ENCODE measurements at regions not wholly inside any gene's neighbourhood (a gene's known extent, or its start where the extent isn't known, plus 50 kb on each side); places are given as distances from the start of the nearest gene placed in this dataset.
A peak's percentile ranks its signal among the peaks of the same experiment; 100 is the strongest.
"Not testable (repeated sequence)": the region's sequence is repeated elsewhere in the genome, so short reads cannot be mapped to it uniquely, and the experiment has no call there.

GRCh38 chr2:66186537-66186936 lies 248.4 kb upstream of the MEIS1 start (continued):
- TF ChIP-seq SP1 (CRISPR knock-in tag; conservative IDR thresholded peaks at IDR 0.05): no peak
- TF ChIP-seq CBFB (CRISPR knock-in tag; IDR thresholded peaks at IDR 0.05; ENCODE audit: low read depth): no peak
- no peak for TF ChIP-seq PRRX2 (CRISPR knock-in tag; IDR thresholded peaks at IDR 0.05)

- no peak for DNase-seq (ENCODE audit: low spot score)
- Mint-ChIP-seq H3K9me3 (peaks cover 10% of the 10 kb centered on the region), H3K4me3 (no peak overlapping the region), H3K36me3 (peaks cover 6% of the 10 kb centered on the region; the same call in 1 of the 2 replicates), H3K27ac (no peak overlapping the region), H3K27me3 (ENCODE audit: low read depth) (no peaks in the 10 kb centered on the region), H3K4me1 (peaks cover 10% of the 10 kb centered on the region)
- TF ChIP-seq TP53 (CRISPR knock-in tag; IDR thresholded peaks at IDR 0.05): no peak
- no peak for TF ChIP-seq PRRX2 (CRISPR knock-in tag; IDR thresholded peaks at IDR 0.05)
- no peak for TF ChIP-seq KAT7 (CRISPR knock-in tag; IDR thresholded peaks at IDR 0.05; ENCODE audit: borderline replicate concordance)
- TF ChIP-seq NFYB (CRISPR knock-in tag; conservative IDR thresholded peaks at IDR 0.05; ENCODE audit: low read depth): no peak
- TF ChIP-seq FOXP1 (CRISPR knock-in tag; IDR thresholded peaks at IDR 0.05; ENCODE audit: borderline replicate concordance): no peak
- TF ChIP-seq ETV6 (CRISPR knock-in tag; IDR thresholded peaks at IDR 0.05): no peak
- no peak for TF ChIP-seq HMGA2 (CRISPR knock-in tag; IDR thresholded peaks at IDR 0.05)
- no peak for TF ChIP-seq ATF1 (CRISPR knock-in tag; IDR thresholded peaks at IDR 0.05)
- TF ChIP-seq ZNF423 (CRISPR knock-in tag; IDR thresholded peaks at IDR 0.05): no peak
- TF ChIP-seq RELA (CRISPR knock-in tag; IDR thresholded peaks at IDR 0.05; ENCODE audit: borderline replicate concordance): no peak
- CTCF ChIA-PET: no interaction called here
- POLR2A ChIA-PET: interaction anchor here (0.6 kb wide), 1 partner anchor 210 kb away, joined by 3 read pairs; no protein-coding TSS in a partner anchor
- no peak for ATAC-seq
These were observed 249.3 kb upstream of the MEIS1 start for GRCh38 chr2:66185497-66186054.

GRCh38 chr2:66177128-66177796 lies 257.7 kb upstream of the MEIS1 start:
- DNase-seq (ENCODE audit: low spot score): peak; percentile 41
- H3K36me3 Mint-ChIP-seq; H3K4me1 Mint-ChIP-seq; ATAC-seq; H3K27ac Mint-ChIP-seq; CTCF ChIA-PET; H3K4me3 Mint-ChIP-seq; POLR2A ChIA-PET; H3K27me3 Mint-ChIP-seq (ENCODE audit: low read depth): not testable (repeated sequence)
- H3K9me3 Mint-ChIP-seq: peaks cover 11% of the 10 kb centered on the region; the same call in 1 of the 2 replicates

GRCh38 chr2:66174491-66174890 lies 260.4 kb upstream of the MEIS1 start:
- CTCF ChIA-PET: no interaction called here
- POLR2A ChIA-PET: no interaction called here

More at GRCh38 chr2:66174491-66174890, 260.4 kb upstream of the MEIS1 start:
- peaks cover 4% of the 10 kb centered on the region; the same call in 1 of the 2 replicates for H3K4me1 Mint-ChIP-seq
- DNase-seq (ENCODE audit: low spot score) (no peak), ATAC-seq (no peak)
- H3K27ac Mint-ChIP-seq: no peak overlapping the region
- TF ChIP-seq ZNF281 (CRISPR knock-in tag; IDR thresholded peaks at IDR 0.05) (no peak), TP53 (CRISPR knock-in tag; IDR thresholded peaks at IDR 0.05) (no peak)
- H3K27me3 Mint-ChIP-seq (ENCODE audit: low read depth): no peaks in the 10 kb centered on the region
- H3K4me3 Mint-ChIP-seq: no peak overlapping the region
- H3K36me3 Mint-ChIP-seq: peaks cover 9% of the 10 kb centered on the region; the same call in 1 of the 2 replicates
- H3K9me3 Mint-ChIP-seq: peaks cover 11% of the 10 kb centered on the region; the same call in 1 of the 2 replicates

Data from WTC11 (cell line).